GM19438 (cell line): ENCODE measurements at regions not wholly inside any gene's neighbourhood (a gene's known extent, or its start where the extent isn't known, plus 50 kb on each side); places are given as distances from the start of the nearest gene placed in this dataset.

Experiments used
- ATAC-seq: cut with Tn5 transposase; IDR thresholded peaks from one replicate; pipeline ENCODE4 v1.9.1; 2021; ENCODE audit warnings: low read depth; ENCODE audit not compliant: unreplicated experiment

DNA sequence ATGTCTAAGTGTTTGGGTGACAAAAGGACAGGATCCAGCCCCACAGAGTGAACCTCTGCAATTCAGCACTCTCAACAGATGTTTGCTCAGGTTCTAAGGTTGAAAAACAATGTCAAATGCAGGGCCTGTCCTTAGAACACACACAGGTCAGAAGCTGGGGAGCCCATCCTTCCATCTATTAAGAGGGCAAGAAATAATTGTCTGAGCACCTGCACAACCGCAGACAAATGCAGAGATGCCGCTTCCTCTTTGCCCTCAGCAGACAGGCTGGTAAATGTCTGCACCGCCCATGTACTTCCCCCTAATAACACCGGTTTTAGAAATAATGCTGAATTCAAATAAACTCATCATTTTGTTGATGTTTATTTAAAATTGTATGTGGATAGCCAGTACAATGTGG, 414.5 kb upstream of the ADAMTS16 start:
- no peak for ATAC-seq

DNA sequence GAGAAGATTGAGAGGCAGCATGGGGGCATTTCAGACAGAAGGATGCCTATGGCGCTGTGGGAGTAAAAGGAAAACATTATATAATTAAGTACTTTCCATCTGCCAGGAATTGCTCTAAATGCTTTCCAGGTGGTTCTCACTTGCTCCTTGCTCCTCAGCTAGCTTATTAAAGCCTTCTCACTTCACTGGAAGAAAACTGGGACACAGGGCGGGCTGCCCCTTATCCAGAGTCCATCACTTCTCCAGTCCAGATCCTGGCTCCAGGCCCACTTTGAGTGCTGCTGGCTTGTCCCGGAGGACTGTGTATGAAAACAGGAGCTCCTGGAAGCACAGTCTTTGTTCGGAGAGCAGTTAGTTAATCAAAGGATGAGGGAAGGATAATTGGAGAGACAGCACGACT, 409.9 kb upstream of the ADAMTS16 start:
- no peak for ATAC-seq

DNA sequence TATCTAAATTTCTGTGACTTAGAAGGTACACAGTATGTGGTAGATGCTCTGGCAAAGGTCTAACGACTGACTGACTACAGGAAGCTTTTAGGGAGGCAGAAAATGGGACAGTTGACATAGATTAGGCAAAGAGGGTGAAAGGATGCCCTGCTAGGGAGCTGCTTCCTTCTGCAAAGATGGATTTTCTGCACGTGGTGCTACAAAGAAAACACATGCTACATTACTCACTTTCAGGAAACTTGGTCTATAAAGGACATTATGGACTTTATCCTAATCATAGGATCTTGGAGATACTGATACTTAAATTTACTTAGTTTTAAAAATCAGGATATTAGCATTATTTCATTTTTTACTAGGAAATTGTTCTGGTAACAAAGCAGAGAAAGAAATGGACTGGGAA, 405.8 kb upstream of the ADAMTS16 start:
- ATAC-seq, result no peak

DNA sequence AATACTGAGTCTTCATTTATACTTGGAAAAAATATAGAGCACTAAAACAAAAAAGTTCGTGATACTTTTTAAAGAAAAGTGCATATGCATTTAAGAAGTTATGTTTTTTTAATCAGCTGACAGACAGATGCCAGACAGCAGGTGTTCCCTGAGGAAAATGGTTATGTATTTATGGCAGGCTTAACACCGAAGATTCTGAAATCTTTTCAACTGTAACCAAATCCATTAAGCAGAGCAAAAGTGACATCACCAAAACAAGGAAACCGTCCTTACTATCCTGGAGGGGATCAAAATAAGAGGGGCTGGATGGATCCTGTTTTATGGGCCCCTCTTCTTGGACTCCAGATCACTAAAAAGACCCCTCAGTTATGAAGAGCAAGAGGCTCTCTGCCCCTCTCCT, 404.9 kb upstream of the ADAMTS16 start:
- ATAC-seq, result no peak

DNA sequence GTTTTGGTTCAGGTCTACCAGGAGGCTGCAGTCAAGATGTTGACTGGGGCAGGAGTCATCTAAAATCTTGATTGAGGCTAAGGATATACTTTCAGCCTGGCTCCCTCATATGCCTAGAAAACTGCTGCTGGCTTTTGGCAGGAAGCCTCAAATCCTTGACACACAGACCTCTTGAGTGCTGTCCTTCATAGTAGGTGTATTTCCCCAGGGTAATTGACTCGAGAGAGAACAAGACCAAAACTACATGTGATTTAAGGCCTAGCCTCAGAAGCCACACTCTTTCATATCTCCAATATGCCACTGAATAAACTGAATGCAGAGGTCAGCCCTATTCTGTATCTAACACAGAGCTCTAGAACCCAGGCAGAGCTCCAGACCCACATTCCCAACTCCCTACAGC, 402.3 kb upstream of the ADAMTS16 start:
- no peak for ATAC-seq

DNA sequence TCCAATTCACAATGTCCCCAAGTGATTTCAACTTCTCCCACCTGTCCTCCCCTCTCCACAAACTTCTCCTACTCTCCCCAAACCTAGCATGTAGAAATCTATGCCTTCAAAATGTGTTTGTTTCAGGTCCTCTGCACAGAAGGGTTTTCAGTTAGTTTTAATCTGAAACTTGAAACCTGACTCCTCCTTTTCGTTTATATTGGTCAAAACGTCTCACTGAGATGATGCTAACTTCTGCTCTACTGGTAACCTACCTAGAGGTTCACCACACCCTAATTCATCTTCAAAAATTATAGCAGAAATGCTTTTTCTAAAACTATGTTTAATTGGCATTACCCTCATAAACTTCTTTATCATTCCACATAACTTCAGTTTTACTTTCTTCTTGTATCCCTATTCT, 401.8 kb upstream of the ADAMTS16 start:
- ATAC-seq, result no peak

DNA sequence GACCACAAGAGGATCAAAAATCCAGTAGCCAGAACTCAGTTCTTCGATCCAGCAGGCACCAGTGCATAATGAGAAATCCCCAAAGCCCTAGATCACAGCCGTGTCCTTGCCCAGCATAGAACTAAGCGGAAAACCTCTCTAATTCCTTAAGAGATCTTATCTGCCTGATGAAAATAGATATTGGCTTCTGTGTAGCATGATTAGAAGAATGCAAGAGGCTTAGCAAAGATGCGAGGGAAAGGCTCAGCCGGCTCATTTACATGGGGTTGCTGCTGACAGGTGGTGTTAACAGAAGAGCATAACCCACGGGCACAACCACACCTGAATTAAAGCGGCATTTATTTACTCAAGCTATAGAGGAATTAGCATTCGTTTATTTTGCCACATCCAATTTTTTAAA, 400.0 kb upstream of the ADAMTS16 start:
- ATAC-seq, result no peak

DNA sequence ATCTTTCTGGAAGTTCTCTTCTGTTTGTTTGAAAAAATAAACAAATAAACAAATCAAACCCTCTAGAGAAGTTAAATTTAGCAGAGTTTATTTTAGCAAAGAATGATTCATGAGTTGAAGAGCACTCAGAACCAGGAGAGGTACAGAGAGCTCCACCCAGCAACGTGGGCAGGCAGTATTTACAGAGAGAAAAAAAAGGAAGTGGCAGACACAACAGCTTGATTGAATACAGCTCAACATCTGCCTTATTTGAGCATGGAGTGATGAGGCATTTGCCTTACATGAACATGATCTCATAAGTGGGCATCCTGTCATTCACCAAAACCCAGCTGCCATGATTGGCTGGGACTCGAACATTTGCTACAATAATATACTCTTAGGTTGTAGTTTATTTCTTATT, 381.6 kb upstream of the ADAMTS16 start:
- no peak for ATAC-seq

DNA sequence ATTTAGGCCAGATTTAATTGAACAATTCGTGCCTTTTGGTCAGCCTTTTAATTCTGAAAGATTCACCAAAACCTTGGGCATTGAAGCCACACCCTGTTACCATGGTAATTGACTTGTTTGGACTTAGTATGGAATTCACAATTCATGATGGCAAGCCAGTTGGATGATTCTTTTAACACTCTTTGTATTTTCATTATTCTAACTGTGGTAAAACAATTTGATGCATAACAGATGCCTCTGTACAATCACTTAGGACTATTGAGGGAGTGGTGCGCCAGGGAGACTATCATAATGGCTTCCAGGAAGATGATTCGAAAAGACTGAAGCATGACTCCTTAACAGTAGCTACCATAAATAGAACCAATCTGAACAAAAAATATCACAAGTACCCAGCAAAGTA, 381.1 kb upstream of the ADAMTS16 start:
- ATAC-seq, result no peak

DNA sequence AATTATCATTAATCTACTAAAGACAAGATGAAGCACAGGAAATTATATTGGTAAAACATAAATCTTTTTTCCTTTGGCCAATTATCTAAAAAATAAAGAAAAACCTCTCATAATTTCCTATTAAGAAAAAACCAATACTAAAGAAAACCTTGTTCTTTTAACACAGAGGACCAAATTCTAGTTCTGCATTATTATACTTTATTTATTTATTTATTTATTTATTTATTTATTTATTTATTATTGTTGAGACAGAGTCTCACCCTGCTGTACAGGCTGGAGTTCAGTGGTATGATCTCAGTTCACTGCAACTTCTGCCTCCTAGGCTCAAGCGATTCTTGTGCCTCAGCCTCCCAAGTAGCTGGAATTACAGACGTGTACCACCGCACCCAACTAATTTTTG, 377.8 kb upstream of the ADAMTS16 start:
- ATAC-seq, result no peak

DNA sequence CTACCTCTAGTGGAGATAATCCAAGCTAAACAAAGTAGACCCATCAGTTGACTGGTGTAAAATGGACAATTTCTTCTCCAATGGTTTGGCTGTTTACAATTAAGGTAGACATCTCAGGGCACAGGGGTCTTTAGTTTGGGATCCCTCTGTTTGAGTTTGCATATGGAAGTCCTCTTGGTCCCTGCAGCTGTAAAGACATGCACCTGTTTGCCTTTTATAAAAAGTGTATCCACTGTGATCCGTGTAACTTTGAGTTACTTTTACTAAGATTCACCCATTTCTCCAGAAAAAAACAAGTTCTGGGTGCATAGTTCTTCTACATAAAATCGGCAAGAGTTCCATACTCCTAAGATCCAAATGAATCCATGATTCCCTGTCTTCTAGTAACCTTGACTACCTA, 374.7 kb upstream of the ADAMTS16 start:
- ATAC-seq, result no peak

DNA sequence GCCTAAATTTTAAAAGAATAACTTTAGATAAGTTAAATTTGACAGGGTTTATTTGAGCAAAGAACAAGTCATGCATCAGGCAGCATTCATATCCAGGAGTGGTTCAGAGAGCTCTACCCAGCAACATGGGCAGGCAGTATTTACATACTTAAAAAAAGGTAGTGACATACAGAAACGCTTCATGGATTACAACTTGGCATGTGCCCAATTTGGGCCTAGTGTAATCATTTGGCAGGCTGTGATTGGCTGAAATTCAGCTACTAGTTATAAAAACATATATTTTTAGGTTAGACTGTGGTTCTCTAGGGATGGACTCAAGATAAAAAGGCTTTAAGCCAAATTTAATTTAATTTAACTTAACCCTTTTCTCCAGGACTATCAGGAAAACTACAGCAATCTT, 374.0 kb upstream of the ADAMTS16 start:
- no peak for ATAC-seq

DNA sequence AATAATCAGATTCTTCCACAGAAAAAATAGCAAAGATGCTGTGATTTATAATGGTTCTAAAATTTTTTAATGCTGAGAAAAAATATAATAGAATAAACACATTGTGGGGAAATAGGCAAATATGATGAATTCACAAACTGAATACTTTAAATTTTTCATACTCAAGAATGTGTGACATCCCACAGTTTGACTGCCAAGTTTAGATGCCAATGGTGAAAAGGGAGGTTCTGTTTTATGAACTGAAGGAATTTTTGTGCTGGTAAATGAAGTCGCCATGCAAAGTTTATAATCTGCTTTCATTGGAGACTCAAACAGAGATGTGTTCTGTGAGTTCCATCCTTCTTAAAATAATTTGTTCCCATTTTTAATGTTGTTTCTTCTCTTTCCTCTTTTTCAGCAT, 367.5 kb upstream of the ADAMTS16 start:
- ATAC-seq, result no peak

DNA sequence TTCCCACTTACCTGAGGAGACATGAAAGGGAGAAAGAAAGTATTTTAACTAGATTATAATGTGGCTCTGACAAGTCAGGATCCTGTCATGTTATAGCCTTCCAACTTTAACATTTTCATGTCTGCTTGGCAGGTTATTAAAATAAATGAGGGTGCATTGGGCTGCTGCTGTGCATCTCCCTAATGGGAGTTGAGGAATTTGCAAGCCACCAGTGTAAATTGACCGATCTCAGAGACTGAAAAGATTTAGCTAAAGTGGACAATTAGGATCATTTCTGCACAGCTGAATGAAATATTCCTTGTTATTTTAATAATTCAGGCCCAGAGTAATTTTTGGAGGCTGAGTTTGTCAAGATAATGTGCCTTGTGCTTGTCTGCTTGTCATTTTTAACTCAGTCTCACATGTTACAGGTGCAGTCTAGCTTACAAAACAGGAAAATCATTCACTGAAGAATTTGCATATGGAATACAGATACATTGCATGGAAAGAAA, 366.3 kb upstream of the ADAMTS16 start:
- no peak for ATAC-seq

DNA sequence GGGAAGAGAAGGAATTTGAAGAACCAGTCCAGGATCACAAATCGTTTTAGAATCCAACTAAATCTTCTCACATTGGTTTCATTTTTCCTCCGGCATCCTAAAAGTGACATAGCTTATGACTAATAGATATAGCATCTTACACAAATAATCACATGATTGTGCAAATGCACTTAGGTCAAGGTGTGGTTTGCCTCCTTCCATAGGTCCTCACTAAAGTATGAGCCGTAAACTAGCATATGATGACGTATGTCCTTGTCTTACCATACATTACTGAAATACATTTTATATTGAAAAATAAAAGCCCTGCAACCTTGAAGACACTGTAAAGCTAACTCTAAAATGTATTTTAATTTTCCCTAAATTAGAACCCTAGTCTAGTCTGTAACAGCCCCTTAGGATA, 362.7 kb upstream of the ADAMTS16 start:
- ATAC-seq, result no peak

DNA sequence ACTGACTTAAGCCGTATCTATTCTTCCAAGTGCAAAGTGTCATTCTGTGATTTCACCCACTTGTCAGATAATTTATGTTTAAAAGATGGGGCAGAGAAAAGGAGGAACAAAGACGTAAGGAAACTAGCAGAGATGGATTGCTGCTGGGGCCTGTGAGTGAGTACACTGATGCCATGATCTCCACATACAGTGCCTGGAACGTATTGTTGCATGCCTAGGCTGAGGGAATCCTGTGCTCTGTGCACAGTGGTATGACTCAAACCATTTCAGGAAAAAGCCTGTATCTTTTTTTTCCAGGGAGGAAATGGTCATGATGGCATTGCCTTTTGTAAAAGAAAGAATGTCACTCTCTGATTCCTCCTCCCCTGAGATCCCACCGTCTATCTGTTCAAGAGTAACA, 359.5 kb upstream of the ADAMTS16 start:
- ATAC-seq, result no peak

DNA sequence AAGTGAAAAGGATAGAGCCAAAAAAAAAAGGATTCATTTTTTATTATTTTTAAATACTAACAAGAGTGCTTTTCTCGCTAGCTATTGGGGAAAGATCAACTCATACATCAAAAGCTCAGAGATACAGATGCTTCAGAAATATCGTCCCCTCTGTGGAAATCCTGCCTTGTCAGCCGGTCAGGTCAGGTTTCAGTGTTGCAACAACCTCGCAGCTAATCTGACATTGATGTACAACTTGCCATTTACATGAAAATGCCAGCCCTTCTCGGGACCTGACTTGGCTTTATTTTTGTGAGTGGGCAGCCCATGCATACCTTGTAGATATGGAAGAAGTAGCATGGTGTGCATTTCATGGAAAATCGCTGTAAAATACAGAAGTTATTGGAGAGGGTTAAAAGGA, 358.8 kb upstream of the ADAMTS16 start:
- no peak for ATAC-seq

DNA sequence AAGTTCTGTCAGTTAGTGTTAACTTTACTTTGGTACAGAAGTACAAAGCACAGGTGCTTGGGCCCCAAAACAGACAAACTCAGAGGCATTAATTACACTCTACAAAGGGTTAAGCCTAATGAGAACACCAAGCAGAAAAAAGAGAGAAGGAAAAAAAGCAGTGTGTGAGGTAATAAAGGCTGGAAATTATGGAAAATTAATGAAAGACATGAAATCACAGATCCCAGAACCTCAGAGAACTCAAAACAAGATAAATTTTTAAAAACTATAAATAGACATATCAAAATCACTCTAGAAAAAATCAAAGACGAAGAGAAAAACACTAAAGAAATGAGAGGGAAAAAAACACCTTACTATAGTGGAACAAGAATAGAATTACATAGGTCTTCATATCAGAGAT, 354.2 kb upstream of the ADAMTS16 start:
- ATAC-seq, result no peak

DNA sequence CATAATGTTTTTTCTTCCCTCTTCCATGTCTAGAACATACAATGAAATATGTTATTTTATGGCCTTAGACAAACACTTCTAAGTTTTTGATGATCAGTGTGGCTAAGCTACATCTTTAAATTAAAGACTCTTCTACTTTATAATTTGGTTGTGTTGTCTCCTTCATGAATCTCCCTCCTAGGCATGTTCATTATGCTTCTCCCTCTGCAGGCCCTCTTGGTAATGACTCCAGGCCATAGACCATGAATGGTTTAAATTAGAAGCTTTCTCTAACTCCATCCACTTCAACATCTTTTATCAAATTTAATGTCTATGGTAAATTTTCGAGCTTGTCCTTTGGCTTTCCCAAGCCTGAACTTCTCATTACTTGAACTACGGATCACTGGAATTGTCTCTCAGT, 342.7 kb upstream of the ADAMTS16 start:
- no peak for ATAC-seq

DNA sequence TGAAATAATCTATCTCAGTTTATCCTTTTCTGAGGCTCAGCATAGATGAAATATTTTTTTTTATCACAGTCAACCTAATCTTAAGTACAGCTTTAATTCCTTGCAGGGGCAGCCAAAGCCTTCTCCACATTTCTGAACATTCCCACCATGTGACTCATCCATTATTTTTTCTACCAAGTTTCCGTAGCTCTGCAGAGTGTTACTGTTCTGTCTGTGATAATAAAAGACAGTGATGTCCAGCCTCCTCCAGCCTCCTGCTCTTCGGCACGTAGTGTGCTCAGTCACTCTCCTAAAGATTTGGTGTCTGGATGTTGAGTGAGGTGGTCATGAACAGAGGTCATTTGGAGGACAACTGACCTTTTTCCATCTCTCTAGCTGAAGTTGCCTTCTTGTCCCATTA, 338.1 kb upstream of the ADAMTS16 start:
- ATAC-seq, result no peak

DNA sequence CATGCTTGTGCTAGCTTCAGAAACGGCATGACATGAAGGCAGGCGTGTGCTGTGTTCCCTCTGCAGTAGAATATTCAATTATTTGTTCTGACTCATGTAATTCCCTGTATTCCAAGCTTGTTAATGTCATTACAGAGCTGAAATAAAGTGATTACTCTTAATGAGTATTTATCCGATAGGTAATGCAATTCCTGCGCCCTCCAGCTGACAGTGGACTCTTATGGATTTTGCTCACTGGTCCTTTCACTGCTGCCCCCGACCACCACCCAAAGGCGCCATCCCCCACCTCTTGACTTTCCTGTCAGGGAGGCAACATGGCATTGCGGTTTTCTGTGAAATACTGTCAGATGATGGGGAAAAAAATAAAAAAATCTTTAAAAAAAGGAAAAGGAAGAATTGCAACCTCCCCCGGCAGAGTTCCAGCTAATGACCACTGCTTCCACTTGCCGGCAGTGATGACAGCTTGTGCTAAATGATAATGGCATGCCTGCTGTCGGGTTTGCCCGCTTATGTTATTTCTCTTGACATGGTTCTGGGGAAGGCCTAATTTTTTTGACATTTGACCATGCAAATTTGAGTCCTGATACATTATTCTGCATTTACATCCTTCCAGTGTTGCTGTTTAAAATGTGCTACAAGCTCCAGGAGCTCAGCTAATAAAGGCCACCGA, 335.3 kb upstream of the ADAMTS16 start:
- ATAC-seq, result no peak

DNA sequence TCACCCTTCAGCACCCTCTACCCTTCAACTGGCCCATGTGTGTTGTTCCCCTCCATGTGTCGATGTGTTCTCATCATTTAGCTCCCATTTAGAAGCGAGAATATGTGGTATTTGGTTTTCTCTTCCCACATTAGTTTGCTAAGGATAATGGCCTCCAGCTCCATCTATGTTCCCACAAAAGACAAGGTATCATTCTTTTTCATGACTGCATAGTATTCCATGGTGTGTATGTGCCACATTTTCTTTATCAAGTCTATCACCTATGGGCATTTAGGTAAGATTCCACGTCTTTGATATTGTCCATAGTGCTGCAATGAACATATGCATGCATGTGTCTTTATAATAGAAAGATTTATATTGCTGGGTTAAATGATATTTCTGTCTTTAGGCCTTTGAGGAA, 325.1 kb upstream of the ADAMTS16 start:
- no peak for ATAC-seq

DNA sequence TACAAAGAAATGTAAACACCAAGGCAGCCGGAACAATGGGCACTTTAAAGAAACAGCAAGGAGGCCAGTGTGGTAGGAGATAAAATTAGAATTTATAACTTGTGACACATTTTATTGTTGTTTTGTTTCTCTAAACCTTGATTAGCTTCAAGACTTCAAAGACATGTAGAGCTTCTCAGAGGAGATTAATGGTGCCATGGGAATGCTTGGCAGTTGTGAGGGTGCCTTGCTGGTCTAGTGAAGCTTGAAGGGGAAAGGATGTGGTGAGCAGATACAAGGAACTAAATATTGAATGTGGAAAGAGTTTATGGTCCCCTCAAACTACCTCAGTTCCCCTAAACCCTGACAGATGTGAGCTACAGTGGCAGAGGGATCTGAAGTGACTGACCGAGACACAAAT, 322.4 kb upstream of the ADAMTS16 start:
- no peak for ATAC-seq
